NCI-H1436 treated with DMSO at 0.1 percent for 48 hours (cell line): ENCODE measurements at regions not wholly inside any gene's neighbourhood (a gene's known extent, or its start where the extent isn't known, plus 50 kb on each side); places are given as distances from the start of the nearest gene placed in this dataset.

Source experiments
- DNase-seq: peaks from one replicate; lab custom pipeline; 2025; lab: John Stamatoyannopoulos, UW

- no peak for DNase-seq
Observed at GRCh38 chr4:26020083-26020668, 106.2 kb downstream of the SMIM20 start.

- no peak for DNase-seq
Observed at GRCh38 chr4:26020881-26021280, 106.9 kb downstream of the SMIM20 start.

GRCh38 chr4:26021417-26022345 lies 107.7 kb downstream of the SMIM20 start:
- DNase-seq: no peak

- DNase-seq: peak; percentile 31
Observed at GRCh38 chr4:26022346-26023202, 108.6 kb downstream of the SMIM20 start.

- no peak for DNase-seq
Observed at GRCh38 chr4:26023203-26023972, 109.4 kb downstream of the SMIM20 start.

GRCh38 chr4:26024079-26024478 lies 110.1 kb downstream of the SMIM20 start:
- no peak for DNase-seq

GRCh38 chr4:26028133-26028792 lies 114.2 kb downstream of the SMIM20 start:
- no peak for DNase-seq

GRCh38 chr4:26028793-26029567 lies 115.0 kb downstream of the SMIM20 start:
- peak; percentile 54 for DNase-seq

- DNase-seq: no peak
Observed at GRCh38 chr4:26029568-26030131, 115.6 kb downstream of the SMIM20 start.

- no peak for DNase-seq
Observed at GRCh38 chr4:26030260-26030667, 116.2 kb downstream of the SMIM20 start.

- no peak for DNase-seq
Observed at GRCh38 chr4:26030780-26031179, 116.8 kb downstream of the SMIM20 start.

GRCh38 chr4:26031704-26032103 lies 117.7 kb downstream of the SMIM20 start:
- DNase-seq: no peak

- no peak for DNase-seq
Observed at GRCh38 chr4:26032142-26032541, 118.1 kb downstream of the SMIM20 start.

- no peak for DNase-seq
Observed at GRCh38 chr4:26032630-26033317, 118.8 kb downstream of the SMIM20 start.

GRCh38 chr4:26033389-26033788 lies 119.4 kb downstream of the SMIM20 start:
- DNase-seq: no peak

GRCh38 chr4:26034849-26035248 lies 120.8 kb downstream of the SMIM20 start:
- no peak for DNase-seq

GRCh38 chr4:26035921-26036320 lies 121.9 kb downstream of the SMIM20 start:
- DNase-seq: no peak

- DNase-seq: no peak
Observed at GRCh38 chr4:26039639-26040359, 125.8 kb downstream of the SMIM20 start.

- no peak for DNase-seq
Observed at GRCh38 chr4:26044524-26044923, 130.5 kb downstream of the SMIM20 start.
